ENCODE measurements at regions not wholly inside any gene's neighbourhood (a gene's known extent, or its start where the extent isn't known, plus 50 kb on each side); places are given as distances from the start of the nearest gene placed in this dataset.

- TF ChIP-seq EP300 (conservative IDR thresholded peaks at IDR 0.05; ENCODE audit: poor library complexity, severe bottlenecking) (no peak), CTCF (IDR thresholded peaks at IDR 0.05; ENCODE audit: poor library complexity, severe bottlenecking) (no peak), POLR2AphosphoS5 (IDR thresholded peaks at IDR 0.05) (no peak), MXI1 (conservative IDR thresholded peaks at IDR 0.05; ENCODE audit: poor library complexity, severe bottlenecking) (no peak), EZH2 (IDR thresholded peaks at IDR 0.05; ENCODE audit: borderline replicate concordance, insufficient read depth, low read length, poor library complexity, severe bottlenecking) (no peak), TAF1 (IDR thresholded peaks at IDR 0.05; ENCODE audit: low read depth) (no peak), REST (IDR thresholded peaks at IDR 0.05; ENCODE audit: borderline replicate concordance) (no peak), RAD21 (conservative IDR thresholded peaks at IDR 0.05) (no peak), SMC3 (conservative IDR thresholded peaks at IDR 0.05; ENCODE audit: poor library complexity) (no peak)
These were observed 444.8 kb downstream of the MAT2B start for GRCh38 chr5:163950248-163950647.
